ENCODE measurements at regions not wholly inside any gene's neighbourhood (a gene's known extent, or its start where the extent isn't known, plus 50 kb on each side); places are given as distances from the start of the nearest gene placed in this dataset.

DNA sequence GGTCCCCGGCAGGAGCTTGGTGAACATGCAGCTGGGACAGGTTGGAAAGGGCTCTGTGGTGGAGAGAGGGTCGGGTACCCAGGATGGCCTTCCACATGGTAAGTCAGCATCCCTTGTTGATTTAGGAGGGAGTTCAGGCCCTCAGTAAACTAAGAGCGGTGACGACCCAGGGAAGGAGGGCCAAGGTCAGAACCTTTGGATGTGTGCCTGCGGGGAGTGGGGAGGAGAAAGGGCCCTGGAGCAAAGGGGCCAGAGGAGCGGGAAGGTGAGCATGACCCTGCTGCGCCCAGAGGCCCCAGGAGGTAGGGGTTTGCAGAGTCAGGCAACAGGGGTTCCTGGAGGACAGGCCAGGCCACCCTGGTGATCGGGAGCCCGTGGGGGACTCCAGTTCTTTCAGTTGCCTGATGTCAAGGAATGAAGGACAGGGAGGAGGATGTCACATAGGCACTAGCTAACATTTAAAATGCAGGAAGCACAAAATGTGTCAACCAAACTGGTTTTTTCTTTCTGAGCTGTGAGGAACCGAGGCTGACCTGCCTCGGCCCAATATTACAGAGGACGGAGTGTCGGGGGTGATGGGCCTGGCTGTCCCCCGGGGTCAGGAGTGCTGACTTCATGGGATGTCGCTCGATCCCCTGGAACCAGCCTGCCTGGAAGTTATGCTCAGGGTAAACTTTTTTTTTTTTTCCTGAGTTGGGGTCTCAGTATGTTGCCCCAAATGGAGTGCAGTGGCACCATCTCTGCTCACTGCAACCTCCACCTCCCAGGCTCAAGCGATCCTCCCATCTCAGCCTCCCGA, 117.4 kb upstream of the SLC45A1 start:
- peak overlapping the region; percentile 84 for H3K27ac Mint-ChIP-seq (ENCODE audit: unreplicated experiment)
- no peak overlapping the region for H3K4me3 Mint-ChIP-seq (ENCODE audit: low read depth, unreplicated experiment)
- H3K9me3 Mint-ChIP-seq (ENCODE audit: low read depth, unreplicated experiment) = peaks cover 2% of the 10 kb centered on the region
- TF ChIP-seq, protein P1, sequence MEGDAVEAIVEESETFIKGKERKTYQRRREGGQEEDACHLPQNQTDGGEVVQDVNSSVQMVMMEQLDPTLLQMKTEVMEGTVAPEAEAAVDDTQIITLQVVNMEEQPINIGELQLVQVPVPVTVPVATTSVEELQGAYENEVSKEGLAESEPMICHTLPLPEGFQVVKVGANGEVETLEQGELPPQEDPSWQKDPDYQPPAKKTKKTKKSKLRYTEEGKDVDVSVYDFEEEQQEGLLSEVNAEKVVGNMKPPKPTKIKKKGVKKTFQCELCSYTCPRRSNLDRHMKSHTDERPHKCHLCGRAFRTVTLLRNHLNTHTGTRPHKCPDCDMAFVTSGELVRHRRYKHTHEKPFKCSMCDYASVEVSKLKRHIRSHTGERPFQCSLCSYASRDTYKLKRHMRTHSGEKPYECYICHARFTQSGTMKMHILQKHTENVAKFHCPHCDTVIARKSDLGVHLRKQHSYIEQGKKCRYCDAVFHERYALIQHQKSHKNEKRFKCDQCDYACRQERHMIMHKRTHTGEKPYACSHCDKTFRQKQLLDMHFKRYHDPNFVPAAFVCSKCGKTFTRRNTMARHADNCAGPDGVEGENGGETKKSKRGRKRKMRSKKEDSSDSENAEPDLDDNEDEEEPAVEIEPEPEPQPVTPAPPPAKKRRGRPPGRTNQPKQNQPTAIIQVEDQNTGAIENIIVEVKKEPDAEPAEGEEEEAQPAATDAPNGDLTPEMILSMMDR (IDR thresholded peaks at IDR 0.05; ENCODE audit: unreplicated experiment) = no peak
- H3K4me1 Mint-ChIP-seq (ENCODE audit: low read depth, unreplicated experiment) = peaks cover 50% of the 10 kb centered on the region
- no peaks in the 10 kb centered on the region for H3K27me3 Mint-ChIP-seq (ENCODE audit: unreplicated experiment)
- CTCF ChIA-PET = interaction anchor here (1.1 to 1.2 kb wide), 2 partner anchors 58 to 183 kb away, joined by 3 to 4 read pairs; no protein-coding TSS in a partner anchor
- no peak for DNase-seq
- BruUV-seq (replicated peaks) = no TSS peak
- peaks cover 27% of the 10 kb centered on the region for H3K36me3 Mint-ChIP-seq (ENCODE audit: insufficient read depth, unreplicated experiment)
- intact Hi-C loops (cut with micrococcal nuclease; ENCODE audit: unreplicated experiment) = loop anchor here (5.0 kb wide), 1 partner anchor 57 kb away; no protein-coding TSS in a partner anchor

DNA sequence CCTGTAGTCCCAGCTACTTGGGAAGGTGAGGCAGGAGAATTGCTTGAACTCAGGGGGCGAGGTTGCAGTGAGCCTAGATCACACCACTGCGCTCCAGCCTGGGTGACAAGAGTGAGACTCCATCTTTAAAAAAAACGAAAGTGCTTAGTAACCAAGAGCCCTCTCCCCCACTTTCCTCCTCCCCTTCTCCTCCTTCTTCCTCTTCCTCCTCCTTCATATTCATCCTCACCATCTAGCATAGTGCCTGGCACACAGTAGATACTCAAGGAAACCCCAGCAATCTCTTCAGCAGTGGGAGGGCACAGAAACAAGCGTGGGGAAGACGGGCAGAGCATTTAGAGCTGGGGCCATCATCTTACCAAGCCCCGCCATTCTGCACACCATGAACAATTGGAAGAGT, 119.4 kb upstream of the SLC45A1 start:
- H3K27me3 Mint-ChIP-seq (ENCODE audit: unreplicated experiment) = no peaks in the 10 kb centered on the region
- CTCF ChIA-PET = interaction anchor here (1.1 kb wide), 1 partner anchor 13 kb away, joined by 6 read pairs; no protein-coding TSS in a partner anchor
- BruUV-seq (replicated peaks) = no TSS peak
- DNase-seq = no peak
- TF ChIP-seq, protein P1 (IDR thresholded peaks at IDR 0.05; ENCODE audit: unreplicated experiment) = no peak
- intact Hi-C loops (cut with micrococcal nuclease; ENCODE audit: unreplicated experiment) = no loop called here
- H3K4me1 Mint-ChIP-seq (ENCODE audit: low read depth, unreplicated experiment) = peaks cover 67% of the 10 kb centered on the region
- no peak overlapping the region for H3K4me3 Mint-ChIP-seq (ENCODE audit: low read depth, unreplicated experiment)
- H3K27ac Mint-ChIP-seq (ENCODE audit: unreplicated experiment) = peak overlapping the region; percentile 84
- H3K36me3 Mint-ChIP-seq (ENCODE audit: insufficient read depth, unreplicated experiment) = peaks cover 39% of the 10 kb centered on the region
- H3K9me3 Mint-ChIP-seq (ENCODE audit: low read depth, unreplicated experiment) = peaks cover 2% of the 10 kb centered on the region

DNA sequence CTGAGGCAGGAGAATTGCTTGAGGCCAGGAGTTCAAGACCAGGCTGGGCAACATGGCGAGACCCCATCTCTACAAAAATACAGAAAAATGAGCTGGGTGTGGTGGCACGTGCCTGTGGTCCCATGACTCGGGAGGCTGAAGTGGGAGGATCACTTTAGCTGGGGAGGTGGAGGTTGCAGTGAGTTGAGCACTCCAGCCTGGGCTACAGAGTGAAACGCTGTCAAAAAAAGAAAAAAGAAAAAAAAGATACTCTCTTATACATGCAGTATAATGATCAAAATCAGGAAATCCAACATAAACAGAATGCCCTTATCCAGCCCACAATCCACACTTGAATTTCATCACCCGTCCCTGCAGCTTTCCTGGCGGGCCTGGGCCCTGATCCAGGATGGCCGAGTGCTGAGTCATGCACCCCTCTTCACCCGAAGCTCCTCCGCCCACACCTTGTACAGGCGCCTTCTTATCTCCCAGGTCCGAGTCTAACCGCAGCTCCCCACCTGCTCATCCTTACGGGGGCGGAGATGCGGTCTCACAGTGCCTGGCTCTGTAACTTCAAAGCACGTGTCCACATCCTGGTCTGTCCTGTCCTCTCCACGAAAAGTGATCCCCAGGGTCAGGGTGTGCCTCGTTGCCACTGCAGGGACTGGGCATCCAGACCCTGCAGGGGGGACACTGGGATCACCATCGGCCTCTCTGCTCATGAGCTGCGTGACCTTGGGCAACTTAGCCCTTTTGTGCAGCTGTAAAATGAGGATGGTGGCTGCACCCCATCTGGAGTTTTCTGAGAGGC, 120.2 kb upstream of the SLC45A1 start:
- H3K36me3 Mint-ChIP-seq (ENCODE audit: insufficient read depth, unreplicated experiment) = peaks cover 39% of the 10 kb centered on the region
- peak; percentile 74 for DNase-seq
- TF ChIP-seq, protein P1 (IDR thresholded peaks at IDR 0.05; ENCODE audit: unreplicated experiment) = no peak
- H3K9me3 Mint-ChIP-seq (ENCODE audit: low read depth, unreplicated experiment) = peaks cover 2% of the 10 kb centered on the region
- H3K4me1 Mint-ChIP-seq (ENCODE audit: low read depth, unreplicated experiment) = peaks cover 64% of the 10 kb centered on the region
- H3K27me3 Mint-ChIP-seq (ENCODE audit: unreplicated experiment) = no peaks in the 10 kb centered on the region
- peak overlapping the region; percentile 94 for H3K27ac Mint-ChIP-seq (ENCODE audit: unreplicated experiment)
- peak overlapping the region; percentile 51 for H3K4me3 Mint-ChIP-seq (ENCODE audit: low read depth, unreplicated experiment)
- CTCF ChIA-PET = interaction anchor here (0.6 to 1.1 kb wide), 4 partner anchors 14 to 157 kb away, joined by 3 to 6 read pairs (median 4); no protein-coding TSS in a partner anchor
- BruUV-seq (replicated peaks) = no TSS peak
- intact Hi-C loops (cut with micrococcal nuclease; ENCODE audit: unreplicated experiment) = no loop called here

DNA sequence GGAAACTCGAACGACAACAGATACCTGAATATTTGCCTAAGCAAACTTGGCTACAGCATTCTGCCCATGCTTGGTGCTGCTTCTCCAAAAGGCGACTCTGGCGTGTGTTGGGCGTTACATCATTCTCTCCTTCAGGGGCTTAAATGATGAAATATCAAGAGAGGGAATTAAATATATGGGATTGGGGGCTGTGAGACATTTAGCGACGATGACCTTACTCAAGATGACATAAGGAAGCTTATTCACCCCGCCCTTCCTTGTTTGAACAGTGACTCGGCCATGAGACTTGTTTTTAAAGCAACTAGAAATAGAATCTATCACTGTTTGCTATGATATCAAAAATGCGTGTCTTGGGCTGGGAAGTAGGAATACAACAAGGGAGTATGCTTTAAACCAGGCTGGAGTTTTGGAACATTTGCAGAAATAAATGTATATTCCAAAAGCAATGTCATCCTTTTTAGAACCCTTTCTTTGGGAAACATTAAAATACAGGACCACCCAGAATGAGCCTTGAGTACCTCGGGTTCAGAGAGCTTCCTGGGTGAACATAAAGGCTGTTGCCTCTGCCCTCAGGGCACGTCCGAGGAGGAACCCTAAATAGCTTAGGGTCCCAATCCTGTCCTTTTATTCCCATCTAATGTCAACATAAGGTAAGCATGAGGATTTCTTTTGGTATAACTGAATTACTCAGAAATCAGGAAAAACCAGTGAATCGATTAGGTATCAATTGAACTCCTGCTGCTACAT, 123.3 kb upstream of the SLC45A1 start:
- TF ChIP-seq, protein P1 (IDR thresholded peaks at IDR 0.05; ENCODE audit: unreplicated experiment) = no peak
- DNase-seq = peak; percentile 24
- intact Hi-C loops (cut with micrococcal nuclease; ENCODE audit: unreplicated experiment) = no loop called here
- Mint-ChIP-seq H3K27ac (ENCODE audit: unreplicated experiment) (peak overlapping the region; percentile 96), H3K36me3 (ENCODE audit: insufficient read depth, unreplicated experiment) (peaks cover 27% of the 10 kb centered on the region), H3K4me3 (ENCODE audit: low read depth, unreplicated experiment) (no peak overlapping the region), H3K4me1 (ENCODE audit: low read depth, unreplicated experiment) (peaks cover 35% of the 10 kb centered on the region), H3K27me3 (ENCODE audit: unreplicated experiment) (no peaks in the 10 kb centered on the region), H3K9me3 (ENCODE audit: low read depth, unreplicated experiment) (peaks cover 2% of the 10 kb centered on the region)
- CTCF ChIA-PET = interaction anchor here (0.9 kb wide), 1 partner anchor 179 kb away, joined by 3 read pairs; no protein-coding TSS in a partner anchor
- TSS peak; percentile 96 for BruUV-seq (replicated peaks)

Data from Calu3 (cell line).